ENCODE measurements at regions not wholly inside any gene's neighbourhood (a gene's known extent, or its start where the extent isn't known, plus 50 kb on each side); places are given as distances from the start of the nearest gene placed in this dataset.

GRCh38 chr2:192697880-192698279 lies 503.1 kb upstream of the TMEFF2 start:
- TF ChIP-seq CTCF (IDR thresholded peaks at IDR 0.05) (no peak), ZFX (IDR thresholded peaks at IDR 0.05; ENCODE audit: borderline replicate concordance) (no peak)

All from 22Rv1 (cell line).